ENCODE measurements at regions not wholly inside any gene's neighbourhood (a gene's known extent, or its start where the extent isn't known, plus 50 kb on each side); places are given as distances from the start of the nearest gene placed in this dataset.

- Histone ChIP-seq H3K27me3 (replicated peaks) (no peaks in the 10 kb centered on the region), H3K9me3 (replicated peaks) (no peaks in the 10 kb centered on the region), H3K36me3 (no peaks in the 10 kb centered on the region), H3K4me1 (replicated peaks) (peaks cover 8% of the 10 kb centered on the region), H3K4me3 (no peak overlapping the region), H3K27ac (no peak overlapping the region)
- DNase-seq (ENCODE audit: low read depth in 1 of 2, low spot score in 2 of 2) = no peak
Measured at GRCh38 chr2:188181884-188182283, 109.8 kb upstream of the GULP1 start.

- H3K27me3 ChIP-seq (replicated peaks) = no peaks in the 10 kb centered on the region
- H3K36me3 ChIP-seq = no peaks in the 10 kb centered on the region
- H3K4me3 ChIP-seq = no peak overlapping the region
- no peak overlapping the region for H3K27ac ChIP-seq
- H3K9me3 ChIP-seq (replicated peaks) = no peaks in the 10 kb centered on the region
- no peak for DNase-seq (ENCODE audit: low read depth in 1 of 2, low spot score in 2 of 2)
- H3K4me1 ChIP-seq (replicated peaks) = no peaks in the 10 kb centered on the region
Measured at GRCh38 chr2:188187726-188188125, 103.9 kb upstream of the GULP1 start.

- no peaks in the 10 kb centered on the region for H3K27me3 ChIP-seq (replicated peaks)
- DNase-seq (ENCODE audit: low read depth in 1 of 2, low spot score in 2 of 2) = no peak
- H3K9me3 ChIP-seq (replicated peaks) = no peaks in the 10 kb centered on the region
- H3K4me3 ChIP-seq = no peak overlapping the region
- H3K27ac ChIP-seq = no peak overlapping the region
- no peaks in the 10 kb centered on the region for H3K4me1 ChIP-seq (replicated peaks)
- no peaks in the 10 kb centered on the region for H3K36me3 ChIP-seq
Measured at GRCh38 chr2:188189356-188189755, 102.3 kb upstream of the GULP1 start.

- Histone ChIP-seq H3K36me3 (no peaks in the 10 kb centered on the region), H3K4me3 (no peak overlapping the region), H3K4me1 (replicated peaks) (no peaks in the 10 kb centered on the region), H3K27ac (no peak overlapping the region), H3K27me3 (replicated peaks) (no peaks in the 10 kb centered on the region), H3K9me3 (replicated peaks) (no peaks in the 10 kb centered on the region)
- DNase-seq (ENCODE audit: low read depth in 1 of 2, low spot score in 2 of 2) = no peak
Measured at GRCh38 chr2:188193230-188193629, 98.4 kb upstream of the GULP1 start.

GRCh38 chr2:188196343-188197008 is 95.2 kb upstream of the GULP1 start:
- peaks cover 8% of the 10 kb centered on the region for H3K4me1 ChIP-seq (replicated peaks)
- H3K27ac ChIP-seq = no peak overlapping the region
- H3K27me3 ChIP-seq (replicated peaks) = no peaks in the 10 kb centered on the region
- no peaks in the 10 kb centered on the region for H3K36me3 ChIP-seq
- DNase-seq (ENCODE audit: low read depth in 1 of 2, low spot score in 2 of 2) = no peak
- H3K4me3 ChIP-seq = no peak overlapping the region
- H3K9me3 ChIP-seq (replicated peaks) = no peaks in the 10 kb centered on the region

GRCh38 chr2:188199716-188200128 is 92.0 kb upstream of the GULP1 start:
- H3K4me3 ChIP-seq = no peak overlapping the region
- peaks cover 8% of the 10 kb centered on the region for H3K4me1 ChIP-seq (replicated peaks)
- H3K36me3 ChIP-seq = no peaks in the 10 kb centered on the region
- peak in 1 of 2 experiments; percentile 63 for DNase-seq (ENCODE audit: low read depth in 1 of 2, low spot score in 2 of 2)
- no peaks in the 10 kb centered on the region for H3K27me3 ChIP-seq (replicated peaks)
- H3K9me3 ChIP-seq (replicated peaks) = no peaks in the 10 kb centered on the region
- peak overlapping the region; percentile 56 for H3K27ac ChIP-seq

- Histone ChIP-seq H3K36me3 (no peaks in the 10 kb centered on the region), H3K27ac (no peak overlapping the region), H3K9me3 (replicated peaks) (no peaks in the 10 kb centered on the region), H3K4me3 (no peak overlapping the region), H3K4me1 (replicated peaks) (peaks cover 8% of the 10 kb centered on the region), H3K27me3 (replicated peaks) (no peaks in the 10 kb centered on the region)
- DNase-seq (ENCODE audit: low read depth in 1 of 2, low spot score in 2 of 2) = no peak
Measured at GRCh38 chr2:188201639-188202038, 90.0 kb upstream of the GULP1 start.

- Histone ChIP-seq H3K4me3 (no peak overlapping the region), H3K4me1 (replicated peaks) (peaks cover 8% of the 10 kb centered on the region), H3K36me3 (no peaks in the 10 kb centered on the region), H3K27ac (no peak overlapping the region), H3K27me3 (replicated peaks) (no peaks in the 10 kb centered on the region), H3K9me3 (replicated peaks) (no peaks in the 10 kb centered on the region)
- no peak for DNase-seq (ENCODE audit: low read depth in 1 of 2, low spot score in 2 of 2)
Measured at GRCh38 chr2:188202777-188203176, 88.9 kb upstream of the GULP1 start.

- H3K27ac ChIP-seq = no peak overlapping the region
Measured at GRCh38 chr2:188203776-188204175, 87.9 kb upstream of the GULP1 start.

DNA sequence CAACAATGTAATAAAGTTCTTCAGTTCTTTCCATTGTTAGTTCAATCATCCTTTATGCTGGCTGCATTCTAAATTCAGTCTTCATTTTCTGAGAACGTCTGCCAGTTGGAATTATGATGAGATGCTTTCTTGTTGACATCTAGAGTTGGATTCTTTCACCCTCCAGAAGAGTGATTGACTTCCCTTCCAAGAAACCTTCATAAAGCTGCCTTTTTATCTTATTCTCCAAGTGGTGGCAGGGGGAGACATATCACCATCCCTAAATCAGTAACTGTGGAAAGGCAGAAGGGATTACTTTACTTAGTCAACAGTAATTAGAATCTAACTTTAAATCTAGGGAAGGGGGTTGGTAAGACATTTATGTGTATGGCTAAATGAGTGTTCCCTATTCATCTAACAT is 86.8 kb upstream of the GULP1 start:
- H3K9me3 ChIP-seq (replicated peaks) = no peaks in the 10 kb centered on the region
- H3K27me3 ChIP-seq (replicated peaks) = no peaks in the 10 kb centered on the region
- no peaks in the 10 kb centered on the region for H3K36me3 ChIP-seq
- no peak for DNase-seq (ENCODE audit: low read depth in 1 of 2, low spot score in 2 of 2)
- H3K4me1 ChIP-seq (replicated peaks) = peaks cover 2% of the 10 kb centered on the region
- H3K27ac ChIP-seq = no peak overlapping the region
- H3K4me3 ChIP-seq = no peak overlapping the region

More at GRCh38 chr2:188203776-188204175, 87.9 kb upstream of the GULP1 start:
- Histone ChIP-seq H3K4me1 (replicated peaks) (peaks cover 8% of the 10 kb centered on the region), H3K36me3 (no peaks in the 10 kb centered on the region), H3K9me3 (replicated peaks) (no peaks in the 10 kb centered on the region), H3K27me3 (replicated peaks) (no peaks in the 10 kb centered on the region), H3K4me3 (no peak overlapping the region)
- DNase-seq (ENCODE audit: low read depth in 1 of 2, low spot score in 2 of 2) = no peak

DNA sequence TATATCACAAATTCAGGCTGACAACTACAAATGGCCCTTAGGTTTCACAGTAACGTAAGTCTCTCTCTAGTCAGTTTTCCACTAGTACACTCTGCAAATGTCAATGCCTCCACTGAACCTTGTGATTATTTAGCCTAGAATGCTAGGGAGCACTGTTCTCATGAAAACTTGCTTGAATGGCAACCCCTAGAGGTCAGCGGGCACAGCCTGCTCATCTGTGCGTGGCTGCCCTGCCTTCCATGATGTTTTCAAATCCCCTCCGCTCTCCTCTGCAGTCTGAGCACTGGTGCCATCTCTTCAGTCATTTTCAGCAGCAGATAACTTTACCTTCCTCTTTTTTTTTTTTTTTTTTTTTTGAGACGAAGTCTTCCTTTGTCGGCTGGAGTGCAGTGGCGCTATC is 84.1 kb upstream of the GULP1 start:
- no peak for DNase-seq (ENCODE audit: low read depth in 1 of 2, low spot score in 2 of 2)
- no peak overlapping the region for H3K27ac ChIP-seq
- H3K9me3 ChIP-seq (replicated peaks) = no peaks in the 10 kb centered on the region
- no peaks in the 10 kb centered on the region for H3K4me1 ChIP-seq (replicated peaks)
- no peak overlapping the region for H3K4me3 ChIP-seq
- no peaks in the 10 kb centered on the region for H3K27me3 ChIP-seq (replicated peaks)
- no peaks in the 10 kb centered on the region for H3K36me3 ChIP-seq

GRCh38 chr2:188209218-188209617 is 82.5 kb upstream of the GULP1 start:
- Histone ChIP-seq H3K27me3 (replicated peaks) (no peaks in the 10 kb centered on the region), H3K27ac (no peak overlapping the region), H3K9me3 (replicated peaks) (no peaks in the 10 kb centered on the region), H3K4me3 (no peak overlapping the region), H3K36me3 (no peaks in the 10 kb centered on the region), H3K4me1 (replicated peaks) (no peaks in the 10 kb centered on the region)
- no peak for DNase-seq (ENCODE audit: low read depth in 1 of 2, low spot score in 2 of 2)

DNA sequence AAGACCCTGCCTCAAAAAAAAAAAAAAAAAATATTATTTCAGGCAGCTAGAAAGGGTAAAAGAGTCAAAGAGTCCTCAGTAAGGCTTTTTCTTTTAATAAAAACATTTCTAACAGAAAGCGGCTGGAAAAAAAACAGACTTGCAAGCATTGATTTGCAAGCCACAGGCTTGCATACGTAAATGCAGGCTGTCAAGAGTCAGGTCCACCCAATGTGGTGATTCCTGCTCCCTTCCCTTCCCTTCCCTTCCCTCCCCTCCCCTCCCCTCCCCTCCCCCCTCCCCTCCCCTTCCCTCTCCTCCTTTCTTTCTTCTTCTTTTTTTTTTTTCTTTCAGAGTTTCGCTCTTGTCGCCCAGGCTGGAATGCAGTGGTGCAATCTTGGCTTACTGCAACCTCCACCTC is 74.4 kb upstream of the GULP1 start:
- Histone ChIP-seq H3K27ac (no peak overlapping the region), H3K36me3 (no peaks in the 10 kb centered on the region), H3K4me1 (replicated peaks) (no peaks in the 10 kb centered on the region), H3K4me3 (no peak overlapping the region), H3K27me3 (replicated peaks) (no peaks in the 10 kb centered on the region), H3K9me3 (replicated peaks) (no peaks in the 10 kb centered on the region)
- DNase-seq (ENCODE audit: low read depth in 1 of 2, low spot score in 2 of 2) = no peak

DNA sequence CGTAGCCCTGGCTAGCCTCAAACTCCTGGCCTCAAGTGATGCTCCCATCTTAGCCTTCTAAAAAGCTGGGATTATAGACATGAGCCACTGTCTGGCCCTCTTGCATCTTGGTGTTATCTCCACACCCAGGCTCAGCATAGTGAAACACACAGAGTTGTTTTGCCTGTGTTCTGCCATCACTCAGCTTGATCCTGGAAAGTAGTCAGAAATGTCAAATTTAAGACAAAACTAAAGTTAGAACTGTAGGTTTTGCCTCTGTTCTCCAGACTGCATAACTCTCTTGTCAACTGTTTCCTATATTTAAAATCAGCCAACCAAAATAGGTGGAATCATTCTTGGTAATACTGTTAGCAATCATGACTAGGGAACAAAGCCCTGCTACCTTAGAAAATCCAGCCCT is 72.1 kb upstream of the GULP1 start:
- no peak overlapping the region for H3K4me3 ChIP-seq
- H3K27ac ChIP-seq = no peak overlapping the region
- no peaks in the 10 kb centered on the region for H3K36me3 ChIP-seq
- H3K27me3 ChIP-seq (replicated peaks) = no peaks in the 10 kb centered on the region
- no peaks in the 10 kb centered on the region; the same call in 1 of the 2 replicates for H3K9me3 ChIP-seq (replicated peaks)
- no peaks in the 10 kb centered on the region for H3K4me1 ChIP-seq (replicated peaks)
- no peak for DNase-seq (ENCODE audit: low read depth in 1 of 2, low spot score in 2 of 2)

- H3K27ac ChIP-seq = no peak overlapping the region
- no peaks in the 10 kb centered on the region for H3K4me1 ChIP-seq (replicated peaks)
- H3K27me3 ChIP-seq (replicated peaks) = no peaks in the 10 kb centered on the region
- H3K36me3 ChIP-seq = no peaks in the 10 kb centered on the region
- no peak for DNase-seq (ENCODE audit: low read depth in 1 of 2, low spot score in 2 of 2)
- H3K4me3 ChIP-seq = no peak overlapping the region
- H3K9me3 ChIP-seq (replicated peaks) = no peaks in the 10 kb centered on the region; the same call in 1 of the 2 replicates
Measured at GRCh38 chr2:188220535-188220934, 71.1 kb upstream of the GULP1 start.

Data from SJSA1 (cell line).